Brain microvascular endothelial cell (primary cell): ENCODE measurements at regions not wholly inside any gene's neighbourhood (a gene's known extent, or its start where the extent isn't known, plus 50 kb on each side); places are given as distances from the start of the nearest gene placed in this dataset.

ENCODE experiments used
- DNase-seq: peaks from one replicate; pipeline ENCODE4 v3.0.0-alpha.2; 2020
- H3K27ac ChIP-seq: fragments of 250-450 bp; sonication (Bioruptor Pico); 2 replicates; pipeline ENCODE4 v1.5.1; 2020; ENCODE audit warnings: mild to moderate bottlenecking, moderate library complexity
- H3K27me3 ChIP-seq: fragments of 250-450 bp; sonication (Bioruptor Pico); replicated peaks from 2 replicates; pipeline ENCODE4 v1.5.1; 2020; ENCODE audit warnings: mild to moderate bottlenecking
- H3K36me3 ChIP-seq: fragments of 250-450 bp; sonication (Bioruptor Pico); replicated peaks from 2 replicates; pipeline ENCODE4 v1.5.1; 2020; ENCODE audit warnings: mild to moderate bottlenecking
- H3K4me3 ChIP-seq: 2 replicates; pipeline ENCODE4 v1.5.1; 2011; ENCODE audit warnings: low read depth, mild to moderate bottlenecking, control low read depth, low read length, moderate library complexity
- CTCF ChIP-seq: IDR thresholded peaks from 2 replicates; pipeline ENCODE4 v1.5.1; 2011; ENCODE audit warnings: low read depth, mild to moderate bottlenecking, moderate library complexity, low read length, control low read depth, inconsistent platforms; ENCODE audit errors: missing control alignments
- in situ Hi-C: cut with HindIII; loops from 2 replicates; pipeline ENCODE4 v1.10.0; 2017; ENCODE audit warnings: low sequenced_read_pairs, low pct_ligation_motif_present

GRCh38 chr3:196147116-196147515 is 64.1 kb downstream of the ZDHHC19 start:
- no peak for TF ChIP-seq CTCF
- in situ Hi-C loops = no loop called here
- DNase-seq = no peak
- Histone ChIP-seq H3K27me3 (no peaks in the 10 kb centered on the region), H3K4me3 (no peak overlapping the region), H3K27ac (no peak overlapping the region), H3K36me3 (no peaks in the 10 kb centered on the region)

- H3K27me3 ChIP-seq = no peaks in the 10 kb centered on the region
- H3K36me3 ChIP-seq = no peaks in the 10 kb centered on the region
- no peak overlapping the region for H3K27ac ChIP-seq
- in situ Hi-C loops = no loop called here
- no peak overlapping the region for H3K4me3 ChIP-seq
- no peak for TF ChIP-seq CTCF
- DNase-seq = no peak
These were observed 63.8 kb upstream of the TFRC start for GRCh38 chr3:196145468-196146262.

- Histone ChIP-seq H3K4me3 (no peak overlapping the region), H3K27ac (no peak overlapping the region), H3K36me3 (no peaks in the 10 kb centered on the region), H3K27me3 (no peaks in the 10 kb centered on the region)
- in situ Hi-C loops = no loop called here
- no peak for TF ChIP-seq CTCF
- peak; percentile 89 for DNase-seq
These were observed 62.7 kb upstream of the TFRC start for GRCh38 chr3:196144383-196145105.

- in situ Hi-C loops = no loop called here
These were observed 62.0 kb upstream of the TFRC start for GRCh38 chr3:196143708-196144382.

More at GRCh38 chr3:196143708-196144382, 62.0 kb upstream of the TFRC start:
- Histone ChIP-seq H3K27ac (no peak overlapping the region), H3K36me3 (no peaks in the 10 kb centered on the region), H3K4me3 (no peak overlapping the region), H3K27me3 (no peaks in the 10 kb centered on the region)
- DNase-seq = no peak
- no peak for TF ChIP-seq CTCF
